ENCODE measurements at regions not wholly inside any gene's neighbourhood (a gene's known extent, or its start where the extent isn't known, plus 50 kb on each side); places are given as distances from the start of the nearest gene placed in this dataset.

DNA sequence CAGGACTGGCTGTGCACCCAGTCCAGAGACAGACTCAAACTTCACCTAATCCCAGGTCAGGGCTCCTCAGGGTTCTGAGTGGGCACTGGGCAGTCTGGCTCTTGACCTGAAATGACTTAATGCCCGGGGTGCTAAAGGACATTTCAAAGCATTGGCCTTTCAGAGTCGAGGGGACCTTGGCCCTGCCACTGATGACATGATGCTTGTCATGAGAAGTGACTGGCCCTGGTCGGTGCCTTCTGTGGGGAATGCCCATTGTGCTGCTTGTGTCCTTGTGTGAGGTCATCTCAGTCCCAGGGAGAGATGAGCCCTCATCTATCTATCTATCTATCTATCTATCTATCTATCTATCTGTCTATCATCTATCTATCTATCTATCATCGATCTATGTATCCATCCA lies 81.3 kb downstream of the CTAGE1 start:
- in situ Hi-C loops (cut with HindIII; ENCODE audit: low pct_unique_long_range_greater_than_20kb, low sequenced_read_pairs), result no loop called here
- no peak for DNase-seq (ENCODE audit: low read depth, low spot score)

DNA sequence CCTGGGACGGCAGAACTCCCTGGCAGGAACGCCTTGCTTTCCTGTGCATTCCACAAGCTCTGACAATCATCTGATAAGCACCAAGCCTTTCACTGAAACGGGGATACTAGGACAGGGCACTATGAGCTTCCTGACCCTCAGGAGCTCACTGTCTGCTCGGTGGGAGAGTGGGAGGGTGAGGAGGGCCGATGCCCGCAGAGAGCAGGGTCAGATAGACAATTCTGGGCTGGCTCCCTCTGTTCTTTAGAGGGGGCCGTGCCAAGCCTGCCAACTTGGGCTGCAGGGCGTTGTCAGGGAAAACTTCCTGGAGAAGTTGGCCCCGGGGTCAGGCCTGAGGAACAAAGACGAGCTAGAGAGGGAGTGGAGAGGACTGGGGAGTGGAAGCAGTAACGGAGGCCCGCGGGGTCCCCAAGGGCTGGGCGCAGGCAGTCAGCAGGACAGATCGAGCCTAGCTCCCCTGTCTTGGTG lies 82.0 kb downstream of the CTAGE1 start:
- no peak for DNase-seq (ENCODE audit: low read depth, low spot score)
- in situ Hi-C loops (cut with HindIII; ENCODE audit: low pct_unique_long_range_greater_than_20kb, low sequenced_read_pairs), result no loop called here

DNA sequence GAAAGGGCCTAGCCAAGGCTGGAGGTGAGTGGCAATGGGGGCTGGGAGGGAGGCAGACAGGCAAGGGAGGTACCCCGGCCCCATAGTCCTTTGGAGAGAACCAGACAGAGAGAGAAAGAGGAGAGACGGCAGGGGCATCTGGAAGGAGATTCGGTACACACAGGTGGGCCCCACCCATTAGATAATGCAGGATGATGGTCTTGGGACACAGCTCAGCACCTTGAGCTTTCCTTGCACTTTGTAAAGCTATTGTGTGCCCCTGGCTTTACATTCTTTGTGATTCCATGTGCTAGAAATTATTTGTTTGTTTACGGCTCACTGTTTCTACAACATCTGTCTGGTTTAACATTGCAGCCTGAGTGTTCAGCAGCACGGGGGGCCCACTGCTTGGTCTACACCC lies 83.1 kb downstream of the CTAGE1 start:
- in situ Hi-C loops (cut with HindIII; ENCODE audit: low pct_unique_long_range_greater_than_20kb, low sequenced_read_pairs), result no loop called here
- no peak for DNase-seq (ENCODE audit: low read depth, low spot score)

DNA sequence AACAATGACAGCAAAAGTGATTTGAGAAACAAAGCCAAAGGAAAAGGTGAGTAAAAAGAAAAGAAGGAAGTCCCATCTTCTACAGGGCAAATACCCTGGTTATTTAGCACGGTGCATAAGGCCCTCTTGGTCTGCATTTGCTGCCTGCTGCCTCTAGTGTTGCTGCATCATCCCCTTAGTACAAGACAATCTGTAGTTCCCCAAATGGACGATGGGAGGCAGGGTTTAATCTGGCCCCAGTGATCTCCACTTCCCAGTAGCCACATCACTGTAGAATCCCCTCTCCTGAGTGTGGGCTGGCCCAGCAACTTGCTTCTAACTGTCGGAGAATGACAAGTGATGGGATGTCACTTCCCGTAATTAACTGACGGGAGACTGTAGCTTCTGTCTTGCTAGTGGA lies 85.1 kb downstream of the CTAGE1 start:
- DNase-seq (ENCODE audit: low read depth, low spot score), result peak; percentile 62
- in situ Hi-C loops (cut with HindIII; ENCODE audit: low pct_unique_long_range_greater_than_20kb, low sequenced_read_pairs), result no loop called here

DNA sequence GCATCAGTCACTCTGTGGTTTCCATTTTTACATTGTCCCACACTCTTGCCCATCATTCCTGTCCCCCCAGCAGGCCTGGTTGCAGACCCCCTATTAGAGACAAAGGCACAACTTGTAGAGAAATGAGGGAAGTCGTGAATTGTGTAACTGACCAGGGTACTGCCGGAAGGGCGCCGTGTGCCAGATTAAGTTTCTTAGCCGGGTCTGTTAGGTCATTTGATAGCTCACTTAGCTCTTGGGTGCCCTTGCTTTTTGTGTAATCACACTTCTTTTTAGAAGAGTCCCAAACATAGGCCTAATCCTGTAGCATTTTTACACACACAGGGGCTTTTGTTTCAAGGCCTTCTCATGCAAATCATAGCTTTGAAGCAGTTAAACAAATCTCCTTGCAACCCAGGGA lies 87.2 kb downstream of the CTAGE1 start:
- no peak for DNase-seq (ENCODE audit: low read depth, low spot score)
- in situ Hi-C loops (cut with HindIII; ENCODE audit: low pct_unique_long_range_greater_than_20kb, low sequenced_read_pairs), result no loop called here

DNA sequence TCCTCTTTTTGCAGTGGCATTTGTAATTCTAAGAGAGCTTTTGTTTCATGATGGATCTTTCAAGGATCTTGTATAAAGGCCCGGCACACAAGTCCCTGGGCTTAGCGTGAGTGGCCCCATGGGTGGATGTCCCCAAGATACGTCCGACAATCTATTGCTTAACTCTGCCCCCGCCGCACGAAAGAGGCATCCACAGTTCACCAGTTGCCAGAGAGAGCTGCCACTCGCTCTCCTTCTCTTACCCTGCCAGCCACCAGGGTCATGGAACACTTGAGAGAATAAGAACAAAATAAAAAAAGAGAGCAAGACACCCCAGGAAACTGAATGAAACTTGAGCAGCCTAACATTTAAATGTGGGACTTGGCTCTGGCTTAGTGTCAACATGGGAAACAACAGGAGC lies 92.3 kb downstream of the CTAGE1 start:
- in situ Hi-C loops (cut with HindIII; ENCODE audit: low pct_unique_long_range_greater_than_20kb, low sequenced_read_pairs), result no loop called here
- DNase-seq (ENCODE audit: low read depth, low spot score), result no peak

DNA sequence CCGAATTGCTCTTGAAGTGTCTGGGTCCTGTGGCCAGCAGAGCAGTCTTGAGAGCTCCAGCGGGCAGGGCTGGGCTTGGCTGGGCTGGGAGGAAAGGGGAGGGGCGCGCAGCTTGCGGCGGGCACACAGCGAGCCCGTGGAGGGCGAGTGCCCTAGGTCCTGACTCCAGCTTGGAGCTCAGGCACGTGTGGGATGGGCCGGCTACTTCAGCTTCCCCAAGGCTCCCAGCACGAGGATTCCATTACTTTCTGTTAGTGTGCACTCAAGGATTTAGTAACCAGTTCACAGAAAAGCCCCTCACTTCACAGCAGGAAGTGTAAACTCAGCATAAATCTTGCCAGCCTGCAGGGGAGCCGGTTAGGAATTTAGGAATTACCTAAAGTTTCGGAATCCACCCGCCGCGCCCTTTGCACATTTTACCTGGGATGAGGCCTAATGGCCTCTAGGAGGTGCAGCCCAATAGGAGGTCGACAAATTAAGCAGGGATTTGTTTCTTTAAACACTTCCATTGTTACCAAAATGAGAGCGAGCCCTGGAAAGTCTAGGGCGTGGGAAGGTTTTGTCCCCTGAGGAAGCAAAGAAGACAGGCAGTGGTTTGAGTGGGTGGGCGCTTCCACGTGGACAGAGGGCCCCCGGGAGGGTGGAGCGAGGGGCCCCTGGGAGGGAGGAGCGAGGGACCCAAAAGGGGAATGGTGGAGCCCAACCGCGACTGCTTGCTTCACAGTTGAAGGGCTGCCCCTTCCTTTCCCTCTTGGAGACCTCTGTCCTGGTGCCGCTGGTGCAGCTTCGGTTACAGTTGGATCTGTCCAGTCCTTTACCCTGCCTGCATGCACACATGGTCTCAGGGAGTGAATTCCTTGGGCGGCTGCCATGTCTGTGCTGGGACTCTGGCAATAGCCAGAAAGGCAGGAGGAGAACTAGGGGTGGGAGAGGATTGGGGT lies 93.3 kb downstream of the CTAGE1 start:
- no peak for DNase-seq (ENCODE audit: low read depth, low spot score)
- in situ Hi-C loops (cut with HindIII; ENCODE audit: low pct_unique_long_range_greater_than_20kb, low sequenced_read_pairs), result no loop called here

DNA sequence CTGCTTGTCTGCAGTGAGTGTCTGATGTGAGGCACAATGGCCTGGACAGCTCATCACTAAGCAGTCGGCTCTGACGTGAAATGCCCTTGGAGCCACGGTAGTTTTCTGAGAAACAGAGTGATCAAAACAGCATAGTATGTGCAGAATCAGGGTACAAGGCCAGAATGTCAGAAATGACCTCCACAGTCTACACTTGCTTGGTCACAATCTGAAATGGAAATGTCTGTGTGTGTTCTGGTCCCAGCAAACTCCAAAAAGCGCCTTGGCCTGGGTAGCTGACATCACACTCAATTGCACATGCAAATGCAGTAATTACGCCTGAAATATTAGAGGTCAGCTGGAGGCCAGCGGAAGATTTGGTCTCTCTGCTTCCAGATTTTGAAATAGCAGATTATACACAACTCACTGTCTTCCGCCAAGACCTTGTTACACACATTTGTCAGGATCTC lies 95.4 kb downstream of the CTAGE1 start:
- in situ Hi-C loops (cut with HindIII; ENCODE audit: low pct_unique_long_range_greater_than_20kb, low sequenced_read_pairs), result no loop called here
- DNase-seq (ENCODE audit: low read depth, low spot score), result no peak

DNA sequence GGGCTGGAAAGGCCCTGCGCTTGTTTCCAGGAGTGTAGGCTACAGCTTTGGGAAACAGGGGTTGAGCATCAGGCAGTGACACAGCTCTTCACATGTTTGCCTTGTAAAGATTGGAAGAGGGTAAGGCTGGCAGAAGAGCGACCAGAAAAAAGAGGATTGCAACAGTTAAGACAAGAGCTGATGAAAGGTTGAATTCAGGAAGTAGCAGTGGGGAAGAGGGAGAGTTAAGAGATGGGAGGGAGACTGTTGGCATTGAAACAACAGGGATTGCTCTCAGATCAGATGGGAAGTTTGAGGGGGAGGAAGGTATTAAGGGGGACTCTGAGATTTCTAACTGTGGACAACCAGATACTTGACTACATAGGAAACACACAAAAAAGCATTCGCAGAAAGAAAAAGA lies 96.9 kb downstream of the CTAGE1 start:
- in situ Hi-C loops (cut with HindIII; ENCODE audit: low pct_unique_long_range_greater_than_20kb, low sequenced_read_pairs), result no loop called here

DNA sequence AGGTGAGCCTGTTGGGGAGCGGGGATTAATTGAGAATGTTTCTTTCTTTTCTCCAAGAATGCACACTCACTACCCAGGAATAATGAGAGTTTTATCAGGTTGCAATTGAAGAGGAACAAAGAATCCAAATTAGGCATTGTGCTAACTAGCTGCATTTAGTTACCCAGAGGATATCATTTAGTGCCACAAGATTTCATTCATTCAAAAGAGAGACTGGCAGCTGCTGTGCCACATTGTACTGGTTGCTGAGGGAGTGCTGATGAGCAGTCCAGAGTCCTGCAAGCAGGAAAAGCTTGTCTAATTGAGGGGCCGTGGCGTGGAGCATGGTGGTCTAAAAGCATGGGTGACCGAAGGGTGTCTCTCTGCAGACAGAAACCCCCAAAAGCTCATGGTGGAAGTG lies 97.6 kb downstream of the CTAGE1 start:
- no peak for DNase-seq (ENCODE audit: low read depth, low spot score)
- in situ Hi-C loops (cut with HindIII; ENCODE audit: low pct_unique_long_range_greater_than_20kb, low sequenced_read_pairs), result no loop called here

More for the DNA sequence above, 96.9 kb downstream of the CTAGE1 start:
- no peak for DNase-seq (ENCODE audit: low read depth, low spot score)

DNA sequence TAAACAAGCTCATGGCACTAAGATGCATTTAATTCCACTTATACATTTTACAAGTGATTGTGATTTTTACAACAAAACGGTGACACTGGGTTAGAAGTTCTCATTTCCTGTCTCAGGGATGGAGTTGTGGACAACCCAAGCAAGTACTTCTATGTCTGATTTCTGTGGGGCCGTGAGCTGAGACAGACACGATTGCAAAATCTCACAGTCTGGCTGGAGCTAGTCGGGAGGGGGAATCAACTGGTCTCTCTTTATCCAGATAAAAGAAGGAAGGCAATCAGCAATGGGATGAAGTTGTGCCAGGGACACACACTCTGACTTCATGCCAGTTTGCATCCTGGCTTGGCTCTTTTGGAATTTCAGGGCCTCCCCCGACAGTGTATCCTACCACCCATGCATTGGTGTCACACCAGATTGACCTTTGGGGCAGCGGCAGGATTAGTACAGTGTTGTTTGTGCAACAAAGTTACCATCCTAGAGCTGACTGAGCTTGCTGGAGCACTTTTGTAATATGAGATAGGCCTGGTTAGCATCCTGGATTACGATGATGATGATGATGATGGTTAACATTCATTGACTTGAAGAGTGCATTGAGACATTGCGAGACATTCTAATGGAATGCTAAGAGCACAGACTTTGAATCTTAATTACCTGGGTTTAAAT lies 98.8 kb downstream of the CTAGE1 start:
- in situ Hi-C loops (cut with HindIII; ENCODE audit: low pct_unique_long_range_greater_than_20kb, low sequenced_read_pairs), result no loop called here
- no peak for DNase-seq (ENCODE audit: low read depth, low spot score)

DNA sequence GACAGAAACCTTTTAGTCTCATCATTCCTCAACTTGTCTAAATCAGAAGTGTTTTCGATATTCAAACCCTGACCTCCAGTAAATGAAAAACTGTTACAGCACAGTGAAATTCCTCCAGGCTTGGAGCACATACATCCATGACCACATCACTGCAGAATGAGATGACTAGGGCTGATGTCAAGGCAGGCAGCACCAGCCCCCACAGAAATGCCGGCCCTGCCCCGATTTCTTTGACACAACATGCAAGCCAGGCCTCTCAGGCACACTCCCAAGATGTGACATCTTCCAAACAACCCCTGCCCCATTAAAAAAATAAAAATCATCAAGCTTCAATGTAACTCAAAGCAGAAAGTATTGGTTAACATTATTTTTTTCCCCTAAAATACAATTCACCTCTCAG lies 103.3 kb downstream of the CTAGE1 start:
- in situ Hi-C loops (cut with HindIII; ENCODE audit: low pct_unique_long_range_greater_than_20kb, low sequenced_read_pairs), result no loop called here
- no peak for DNase-seq (ENCODE audit: low read depth, low spot score)

DNA sequence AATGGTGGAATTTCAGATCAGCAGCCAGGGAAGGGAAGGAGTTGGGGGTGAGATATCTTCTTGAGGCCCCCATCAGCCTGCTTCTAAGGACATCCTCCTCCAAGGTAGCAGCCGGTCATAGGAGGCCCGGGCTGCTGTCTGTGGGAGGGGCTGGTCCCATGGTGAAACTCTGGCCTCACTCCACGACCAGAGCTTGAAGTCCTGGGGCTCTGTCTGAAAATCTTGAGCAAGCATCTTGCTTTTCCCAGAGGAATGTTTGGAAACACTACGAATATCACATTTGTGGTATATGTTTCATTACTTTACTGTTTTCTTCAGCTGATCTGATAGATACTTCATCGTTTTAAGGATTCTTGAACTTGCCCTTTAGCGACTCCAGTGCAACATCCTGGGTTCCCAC lies 103.7 kb downstream of the CTAGE1 start:
- in situ Hi-C loops (cut with HindIII; ENCODE audit: low pct_unique_long_range_greater_than_20kb, low sequenced_read_pairs), result no loop called here
- no peak for DNase-seq (ENCODE audit: low read depth, low spot score)

DNA sequence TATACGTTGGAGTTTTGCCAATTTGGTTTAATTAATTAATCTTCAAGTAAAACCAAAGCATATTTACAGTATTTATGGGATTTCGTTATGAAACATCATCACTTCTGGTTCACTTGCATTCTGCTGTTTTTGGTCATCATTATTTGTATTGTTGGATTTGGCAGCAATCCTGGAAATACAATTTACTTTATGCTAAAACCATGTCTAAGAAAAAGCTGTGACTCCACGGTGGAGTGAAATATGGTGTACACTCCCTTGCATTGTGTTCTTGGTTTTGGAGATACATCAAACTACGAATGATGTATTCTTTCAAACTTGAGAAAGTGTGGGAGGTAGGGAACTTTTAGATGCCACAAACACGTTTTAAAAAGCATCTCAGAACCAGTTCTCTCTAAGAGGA lies 106.4 kb downstream of the CTAGE1 start:
- in situ Hi-C loops (cut with HindIII; ENCODE audit: low pct_unique_long_range_greater_than_20kb, low sequenced_read_pairs), result no loop called here
- DNase-seq (ENCODE audit: low read depth, low spot score), result no peak

DNA sequence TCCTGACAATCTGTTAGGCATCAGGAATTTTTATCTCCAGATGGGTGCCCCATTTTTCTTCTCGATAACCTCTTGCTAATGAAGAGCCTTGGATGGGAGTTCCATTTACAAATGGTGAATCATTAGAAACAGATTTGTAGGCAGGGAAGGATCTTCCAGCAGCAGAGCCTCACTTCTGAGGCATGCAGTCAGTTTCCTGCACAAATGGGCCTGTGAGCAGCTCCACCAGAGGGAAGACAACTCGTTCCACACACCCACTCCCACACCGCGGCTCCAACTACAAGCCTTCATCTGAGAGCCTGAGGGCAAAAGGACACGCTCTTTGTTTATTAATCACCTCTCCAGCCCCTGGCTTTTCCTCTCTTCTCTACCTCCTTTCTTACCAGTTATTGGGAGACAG lies 108.5 kb downstream of the CTAGE1 start:
- no peak for DNase-seq (ENCODE audit: low read depth, low spot score)
- in situ Hi-C loops (cut with HindIII; ENCODE audit: low pct_unique_long_range_greater_than_20kb, low sequenced_read_pairs), result no loop called here

DNA sequence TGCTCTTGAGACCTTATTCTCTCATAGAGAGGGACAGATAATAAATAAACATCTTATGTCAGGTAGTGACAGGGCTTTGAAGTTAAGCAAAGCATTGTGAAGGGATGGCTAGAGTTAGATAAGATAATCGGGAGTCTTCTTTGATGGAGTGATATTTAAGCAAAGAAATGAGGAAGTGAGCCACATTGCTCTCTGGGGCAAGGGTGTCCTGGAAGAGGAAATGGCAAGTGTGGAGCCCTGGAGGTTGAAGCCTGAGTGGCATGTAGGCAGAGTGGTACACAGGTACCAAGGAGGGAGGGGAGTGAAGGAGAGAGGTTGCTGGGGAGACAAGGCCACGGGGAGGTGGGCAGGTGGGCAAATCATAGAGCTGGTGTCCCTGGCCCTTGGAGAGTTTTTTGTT lies 110.2 kb downstream of the CTAGE1 start:
- in situ Hi-C loops (cut with HindIII; ENCODE audit: low pct_unique_long_range_greater_than_20kb, low sequenced_read_pairs), result no loop called here
- DNase-seq (ENCODE audit: low read depth, low spot score), result no peak

DNA sequence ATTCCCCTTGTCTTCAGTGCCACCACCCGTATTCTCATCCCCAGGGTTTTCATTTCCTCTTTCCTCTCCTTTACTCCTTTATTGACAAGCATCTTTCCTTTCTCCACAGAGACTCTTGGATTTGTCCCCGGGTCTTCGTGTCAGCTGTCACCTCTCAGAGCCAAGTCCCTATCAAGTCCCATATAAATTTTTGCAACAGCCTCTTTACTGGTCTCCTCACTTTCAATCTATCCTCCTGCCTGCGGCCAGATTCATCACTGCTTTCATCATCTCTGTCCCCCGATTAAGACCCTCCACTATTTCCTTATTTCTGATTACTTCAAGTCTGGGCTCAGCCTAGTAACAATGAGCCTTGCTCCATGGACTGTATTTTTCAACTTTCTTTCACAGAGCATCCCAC lies 113.8 kb downstream of the CTAGE1 start:
- in situ Hi-C loops (cut with HindIII; ENCODE audit: low pct_unique_long_range_greater_than_20kb, low sequenced_read_pairs), result no loop called here
- DNase-seq (ENCODE audit: low read depth, low spot score), result no peak

DNA sequence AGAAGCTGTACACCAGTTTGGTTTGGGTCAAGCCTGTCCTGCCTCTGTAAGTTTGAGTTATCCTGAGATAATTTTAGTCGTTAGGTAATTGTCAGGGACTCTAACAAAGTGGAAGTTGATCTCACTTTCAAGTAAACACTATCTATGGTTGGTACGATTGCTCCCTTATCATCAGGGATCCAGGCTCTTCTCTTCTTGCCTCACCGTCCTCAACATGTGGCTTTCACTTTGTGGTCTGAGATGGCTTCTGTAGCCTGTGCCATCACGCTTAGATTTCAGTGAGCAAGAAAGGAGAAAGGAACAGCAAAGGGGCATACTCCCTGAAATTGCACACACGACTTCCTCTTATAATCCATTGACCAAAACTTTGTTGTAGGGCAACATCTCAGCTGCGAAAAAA lies 115.6 kb downstream of the CTAGE1 start:
- no peak for DNase-seq (ENCODE audit: low read depth, low spot score)
- in situ Hi-C loops (cut with HindIII; ENCODE audit: low pct_unique_long_range_greater_than_20kb, low sequenced_read_pairs), result no loop called here
